ENCODE measurements at regions not wholly inside any gene's neighbourhood (a gene's known extent, or its start where the extent isn't known, plus 50 kb on each side); places are given as distances from the start of the nearest gene placed in this dataset.

DNA sequence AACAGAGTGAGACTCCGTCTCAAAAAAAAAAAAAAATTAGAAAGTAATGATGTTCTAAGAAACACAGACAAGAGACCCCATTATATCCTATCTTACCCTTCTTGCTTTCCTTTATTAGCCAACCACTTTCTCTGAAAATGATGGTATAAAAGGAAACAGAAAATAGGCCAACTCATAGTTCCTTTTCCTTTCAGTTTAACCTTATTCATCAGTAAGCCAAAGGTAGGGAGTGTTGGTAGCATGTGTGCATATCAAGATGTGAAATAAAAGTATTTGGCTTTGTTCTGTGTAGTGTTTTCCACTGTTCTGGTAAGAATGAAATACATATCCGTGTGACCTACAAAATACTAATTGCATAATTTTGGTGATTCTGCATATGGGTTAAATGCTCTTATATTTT lies 266.6 kb downstream of the ZNF674 start:
- TF ChIP-seq, protein P1, sequence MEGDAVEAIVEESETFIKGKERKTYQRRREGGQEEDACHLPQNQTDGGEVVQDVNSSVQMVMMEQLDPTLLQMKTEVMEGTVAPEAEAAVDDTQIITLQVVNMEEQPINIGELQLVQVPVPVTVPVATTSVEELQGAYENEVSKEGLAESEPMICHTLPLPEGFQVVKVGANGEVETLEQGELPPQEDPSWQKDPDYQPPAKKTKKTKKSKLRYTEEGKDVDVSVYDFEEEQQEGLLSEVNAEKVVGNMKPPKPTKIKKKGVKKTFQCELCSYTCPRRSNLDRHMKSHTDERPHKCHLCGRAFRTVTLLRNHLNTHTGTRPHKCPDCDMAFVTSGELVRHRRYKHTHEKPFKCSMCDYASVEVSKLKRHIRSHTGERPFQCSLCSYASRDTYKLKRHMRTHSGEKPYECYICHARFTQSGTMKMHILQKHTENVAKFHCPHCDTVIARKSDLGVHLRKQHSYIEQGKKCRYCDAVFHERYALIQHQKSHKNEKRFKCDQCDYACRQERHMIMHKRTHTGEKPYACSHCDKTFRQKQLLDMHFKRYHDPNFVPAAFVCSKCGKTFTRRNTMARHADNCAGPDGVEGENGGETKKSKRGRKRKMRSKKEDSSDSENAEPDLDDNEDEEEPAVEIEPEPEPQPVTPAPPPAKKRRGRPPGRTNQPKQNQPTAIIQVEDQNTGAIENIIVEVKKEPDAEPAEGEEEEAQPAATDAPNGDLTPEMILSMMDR (IDR thresholded peaks at IDR 0.05): no peak
- TF ChIP-seq POLR2A (IDR thresholded peaks at IDR 0.05): no peak
